HG02981 (cell line): ENCODE measurements at regions not wholly inside any gene's neighbourhood (a gene's known extent, or its start where the extent isn't known, plus 50 kb on each side); places are given as distances from the start of the nearest gene placed in this dataset.
"Not testable (repeated sequence)": the region's sequence is repeated elsewhere in the genome, so short reads cannot be mapped to it uniquely, and the experiment has no call there.

Source experiments
- ATAC-seq: cut with Tn5 transposase; IDR thresholded peaks from one replicate; pipeline ENCODE4 v1.9.1; 2021; ENCODE audit warnings: mild to moderate bottlenecking, moderate library complexity; ENCODE audit not compliant: unreplicated experiment

GRCh38 chr4:112086036-112086434 lies 59.2 kb upstream of the FAM241A start:
- ATAC-seq, result no peak

- not testable (repeated sequence) for ATAC-seq
Measured at GRCh38 chr4:112086661-112087060, 58.6 kb upstream of the FAM241A start.

- ATAC-seq, result not testable (repeated sequence)
Measured at GRCh38 chr4:112092330-112092729, 52.9 kb upstream of the FAM241A start.

- no peak for ATAC-seq
Measured at GRCh38 chr4:112093636-112094202, 51.5 kb upstream of the FAM241A start.

GRCh38 chr4:112094330-112094729 lies 50.9 kb upstream of the FAM241A start:
- no peak for ATAC-seq
